DMS153 (cell line): ENCODE measurements at regions not wholly inside any gene's neighbourhood (a gene's known extent, or its start where the extent isn't known, plus 50 kb on each side); places are given as distances from the start of the nearest gene placed in this dataset.
"Not testable (repeated sequence)": the region's sequence is repeated elsewhere in the genome, so short reads cannot be mapped to it uniquely, and the experiment has no call there.

Source experiments
- DNase-seq: peaks from one replicate; lab custom pipeline; 2025; lab: John Stamatoyannopoulos, UW

GRCh38 chr13:80881942-80882445 lies 541.1 kb upstream of the SPRY2 start:
- DNase-seq, result peak; percentile 98

GRCh38 chr13:80881495-80881894 lies 540.6 kb upstream of the SPRY2 start:
- no peak for DNase-seq

GRCh38 chr13:80881034-80881433 lies 540.1 kb upstream of the SPRY2 start:
- no peak for DNase-seq

- no peak for DNase-seq
Observed at GRCh38 chr13:80877944-80878241, 537.0 kb upstream of the SPRY2 start.

- DNase-seq, result no peak
Observed at GRCh38 chr13:80877209-80877943, 536.5 kb upstream of the SPRY2 start.

GRCh38 chr13:80873589-80873988 lies 532.7 kb upstream of the SPRY2 start:
- DNase-seq, result no peak

- DNase-seq, result not testable (repeated sequence)
Observed at GRCh38 chr13:80871971-80872370, 531.0 kb upstream of the SPRY2 start.

- DNase-seq, result no peak
Observed at GRCh38 chr13:80871481-80871880, 530.6 kb upstream of the SPRY2 start.

GRCh38 chr13:80870186-80870585 lies 529.3 kb upstream of the SPRY2 start:
- DNase-seq, result no peak

- no peak for DNase-seq
Observed at GRCh38 chr13:80866921-80867320, 526.0 kb upstream of the SPRY2 start.

GRCh38 chr13:80865329-80865728 lies 524.4 kb upstream of the SPRY2 start:
- no peak for DNase-seq

GRCh38 chr13:80862456-80862855 lies 521.5 kb upstream of the SPRY2 start:
- DNase-seq, result no peak

- no peak for DNase-seq
Observed at GRCh38 chr13:80860845-80861244, 519.9 kb upstream of the SPRY2 start.

- no peak for DNase-seq
Observed at GRCh38 chr13:80858131-80858530, 517.2 kb upstream of the SPRY2 start.

GRCh38 chr13:80857321-80857720 lies 516.4 kb upstream of the SPRY2 start:
- DNase-seq, result no peak

GRCh38 chr13:80850771-80851170 lies 509.8 kb upstream of the SPRY2 start:
- DNase-seq, result no peak

GRCh38 chr13:80844164-80844563 lies 503.2 kb upstream of the SPRY2 start:
- no peak for DNase-seq

GRCh38 chr13:80841414-80841813 lies 500.5 kb upstream of the SPRY2 start:
- peak; percentile 24 for DNase-seq

- DNase-seq, result no peak
Observed at GRCh38 chr13:80840316-80840976, 499.5 kb upstream of the SPRY2 start.

GRCh38 chr13:80835902-80836301 lies 495.0 kb upstream of the SPRY2 start:
- no peak for DNase-seq

GRCh38 chr13:80830431-80830830 lies 489.5 kb upstream of the SPRY2 start:
- DNase-seq, result no peak

GRCh38 chr13:80828759-80829158 lies 487.8 kb upstream of the SPRY2 start:
- DNase-seq, result no peak

- DNase-seq, result no peak
Observed at GRCh38 chr13:80825276-80825675, 484.4 kb upstream of the SPRY2 start.

- DNase-seq, result no peak
Observed at GRCh38 chr13:80824229-80824628, 483.3 kb upstream of the SPRY2 start.
